ENCODE measurements at regions not wholly inside any gene's neighbourhood (a gene's known extent, or its start where the extent isn't known, plus 50 kb on each side); places are given as distances from the start of the nearest gene placed in this dataset.

DNA sequence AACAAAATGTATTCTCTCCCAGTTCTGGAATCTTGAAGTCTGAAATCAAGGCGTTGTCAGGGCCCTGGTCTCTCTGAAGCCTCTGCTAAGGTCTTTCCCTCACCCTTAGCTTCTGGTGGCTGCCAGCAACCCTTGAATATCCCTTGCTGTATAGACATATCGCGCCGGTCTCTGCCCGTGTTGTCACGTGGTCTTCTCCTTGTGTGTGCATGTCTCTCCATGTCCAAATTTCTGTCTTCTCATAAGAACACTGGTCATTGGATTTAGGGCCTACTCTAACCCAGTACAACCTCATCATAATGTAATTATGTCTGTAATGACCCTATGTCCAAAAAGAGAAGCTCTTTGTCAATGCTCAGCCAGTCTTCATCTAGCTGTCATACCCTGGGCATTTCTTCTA, 85.7 kb upstream of the ETS2 start:
- H3K4ac ChIP-seq (ENCODE audit: low read depth in 1 of 2, low read length in 2 of 2), result no peak overlapping the region
- no peak overlapping the region for H4K8ac ChIP-seq (ENCODE audit: low read length)
- 98% methylated on average over 6 of the region's 6 CpGs for WGBS
- no peak overlapping the region for H4K91ac ChIP-seq (ENCODE audit: low read length)
- H3K18ac ChIP-seq (ENCODE audit: low read depth in 1 of 2, low read length in 2 of 2), result no peak overlapping the region
- no peak overlapping the region for H3K14ac ChIP-seq (ENCODE audit: low read length in 2 of 2)
- no peaks in the 10 kb centered on the region for H3K4me1 ChIP-seq (ENCODE audit: control insufficient read depth, insufficient read depth, low read depth, low read length)
- H3K23ac ChIP-seq (ENCODE audit: low read length in 2 of 2), result no peak overlapping the region
- H3K27ac ChIP-seq (ENCODE audit: low read length, poor library complexity, severe bottlenecking), result no peak overlapping the region
- no peak overlapping the region for H2BK15ac ChIP-seq (ENCODE audit: low read depth, poor library complexity, severe bottlenecking)
- no peak overlapping the region for H3K9ac ChIP-seq (ENCODE audit: low read length)
- no peaks in the 10 kb centered on the region for H3K36me3 ChIP-seq (ENCODE audit: control insufficient read depth in 1 of 2, insufficient read depth in 2 of 2, low read depth in 1 of 2, low read length in 2 of 2)
- no peak overlapping the region for H2AFZ ChIP-seq (ENCODE audit: low read depth, low read length)
- H2BK12ac ChIP-seq (ENCODE audit: low read length in 2 of 2), result no peak overlapping the region
- H2BK120ac ChIP-seq (ENCODE audit: low read depth, low read length), result no peak overlapping the region
- no peak overlapping the region for H2BK5ac ChIP-seq (ENCODE audit: low read depth, low read length, poor library complexity, severe bottlenecking)
- H3K4me2 ChIP-seq (ENCODE audit: low read length, poor library complexity, severe bottlenecking), result no peak overlapping the region
- no peak overlapping the region for H2AK5ac ChIP-seq (ENCODE audit: low read length, severe bottlenecking)
- no peaks in the 10 kb centered on the region for H3K79me1 ChIP-seq (replicated peaks; ENCODE audit: low read length, poor library complexity, severe bottlenecking)
- DNase-seq, result no peak
- peaks cover 8% of the 10 kb centered on the region for H3K9me3 ChIP-seq (ENCODE audit: control insufficient read depth, low read length)
- H3K4me3 ChIP-seq (ENCODE audit: insufficient read depth in 1 of 2, low read depth in 1 of 2, low read length in 2 of 2), result no peak overlapping the region
- peaks cover 0 to 4% of the 10 kb centered on the region in 2 experiments for H3K27me3 ChIP-seq (ENCODE audit: control insufficient read depth in 1 of 2, insufficient read depth in 1 of 2, low read length in 2 of 2)

DNA sequence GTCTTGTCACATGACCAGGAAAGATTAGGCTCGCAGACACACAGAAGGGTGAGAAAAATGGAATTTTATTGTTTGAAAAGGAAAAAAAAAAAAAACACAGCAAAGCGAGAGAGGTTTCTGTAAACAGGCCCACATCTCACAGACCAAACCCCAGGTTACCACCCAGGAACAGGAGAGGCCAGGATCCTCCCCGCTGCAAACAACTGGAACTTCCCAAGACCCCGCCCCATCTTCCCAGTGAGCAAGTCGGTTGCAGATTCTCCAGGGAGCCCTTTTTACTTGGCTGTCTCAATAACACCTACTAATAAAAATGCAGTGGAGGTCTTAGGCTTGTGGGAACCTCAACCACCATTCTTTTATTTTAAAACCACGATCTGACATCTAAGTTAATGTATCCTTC, 84.7 kb upstream of the ETS2 start:
- Histone ChIP-seq H3K4me2 (ENCODE audit: low read length, poor library complexity, severe bottlenecking) (no peak overlapping the region), H2BK120ac (ENCODE audit: low read depth, low read length) (no peak overlapping the region), H3K79me1 (replicated peaks; ENCODE audit: low read length, poor library complexity, severe bottlenecking) (no peaks in the 10 kb centered on the region), H3K4me1 (ENCODE audit: control insufficient read depth, insufficient read depth, low read depth, low read length) (no peaks in the 10 kb centered on the region), H2BK12ac (ENCODE audit: low read length in 2 of 2) (no peak overlapping the region), H4K91ac (ENCODE audit: low read length) (no peak overlapping the region), H3K4ac (ENCODE audit: low read depth in 1 of 2, low read length in 2 of 2) (no peak overlapping the region), H3K36me3 (ENCODE audit: control insufficient read depth in 1 of 2, insufficient read depth in 2 of 2, low read depth in 1 of 2, low read length in 2 of 2) (no peaks in the 10 kb centered on the region), H3K9me3 (ENCODE audit: control insufficient read depth, low read length) (peaks cover 18% of the 10 kb centered on the region), H3K18ac (ENCODE audit: low read depth in 1 of 2, low read length in 2 of 2) (no peak overlapping the region), H3K27ac (ENCODE audit: low read length, poor library complexity, severe bottlenecking) (no peak overlapping the region), H4K8ac (ENCODE audit: low read length) (no peak overlapping the region), H2AFZ (ENCODE audit: low read depth, low read length) (no peak overlapping the region), H2AK5ac (ENCODE audit: low read length, severe bottlenecking) (no peak overlapping the region), H3K9ac (ENCODE audit: low read length) (no peak overlapping the region), H3K27me3 (ENCODE audit: control insufficient read depth in 1 of 2, insufficient read depth in 1 of 2, low read length in 2 of 2) (peaks cover 0 to 4% of the 10 kb centered on the region in 2 experiments), H3K23ac (ENCODE audit: low read length in 2 of 2) (no peak overlapping the region), H3K14ac (ENCODE audit: low read length in 2 of 2) (no peak overlapping the region), H3K4me3 (ENCODE audit: insufficient read depth in 1 of 2, low read depth in 1 of 2, low read length in 2 of 2) (no peak overlapping the region), H2BK15ac (ENCODE audit: low read depth, poor library complexity, severe bottlenecking) (no peak overlapping the region), H2BK5ac (ENCODE audit: low read depth, low read length, poor library complexity, severe bottlenecking) (no peak overlapping the region)
- DNase-seq, result no peak
- WGBS, result 91% methylated on average over 5 of the region's 6 CpGs

GRCh38 chr21:38721958-38722357, 83.8 kb upstream of the ETS2 start:
- Histone ChIP-seq H2AFZ (ENCODE audit: low read depth, low read length) (no peak overlapping the region), H2BK5ac (ENCODE audit: low read depth, low read length, poor library complexity, severe bottlenecking) (no peak overlapping the region), H2BK15ac (ENCODE audit: low read depth, poor library complexity, severe bottlenecking) (peak overlapping the region; percentile 36), H3K27ac (ENCODE audit: low read length, poor library complexity, severe bottlenecking) (no peak overlapping the region), H3K79me1 (replicated peaks; ENCODE audit: low read length, poor library complexity, severe bottlenecking) (no peaks in the 10 kb centered on the region), H3K9me3 (ENCODE audit: control insufficient read depth, low read length) (peaks cover 22% of the 10 kb centered on the region), H3K14ac (ENCODE audit: low read length in 2 of 2) (peak overlapping the region in 1 of 2 experiments; percentile 36), H2BK12ac (ENCODE audit: low read length in 2 of 2) (peak overlapping the region in 1 of 2 experiments; percentile 77), H3K9ac (ENCODE audit: low read length) (no peak overlapping the region), H2BK120ac (ENCODE audit: low read depth, low read length) (no peak overlapping the region), H3K36me3 (ENCODE audit: control insufficient read depth in 1 of 2, insufficient read depth in 2 of 2, low read depth in 1 of 2, low read length in 2 of 2) (no peaks in the 10 kb centered on the region), H3K18ac (ENCODE audit: low read depth in 1 of 2, low read length in 2 of 2) (peak overlapping the region in 1 of 2 experiments; percentile 2), H4K91ac (ENCODE audit: low read length) (no peak overlapping the region), H3K4me1 (ENCODE audit: control insufficient read depth, insufficient read depth, low read depth, low read length) (no peaks in the 10 kb centered on the region), H3K4me2 (ENCODE audit: low read length, poor library complexity, severe bottlenecking) (no peak overlapping the region), H3K4me3 (ENCODE audit: insufficient read depth in 1 of 2, low read depth in 1 of 2, low read length in 2 of 2) (no peak overlapping the region), H3K4ac (ENCODE audit: low read depth in 1 of 2, low read length in 2 of 2) (no peak overlapping the region), H4K8ac (ENCODE audit: low read length) (no peak overlapping the region), H3K23ac (ENCODE audit: low read length in 2 of 2) (no peak overlapping the region), H3K27me3 (ENCODE audit: control insufficient read depth in 1 of 2, insufficient read depth in 1 of 2, low read length in 2 of 2) (peaks cover 0 to 4% of the 10 kb centered on the region in 2 experiments), H2AK5ac (ENCODE audit: low read length, severe bottlenecking) (no peak overlapping the region)
- DNase-seq, result peak; percentile 57
- WGBS, result 59% methylated on average over 6 of the region's 6 CpGs

- no peak overlapping the region for H4K8ac ChIP-seq (ENCODE audit: low read length)
- WGBS, result 85% methylated on average over 3 of the region's 5 CpGs
These were observed 80.3 kb upstream of the ETS2 start for GRCh38 chr21:38725196-38726157.

More at GRCh38 chr21:38725196-38726157, 80.3 kb upstream of the ETS2 start:
- no peak for DNase-seq
- H3K4me1 ChIP-seq (ENCODE audit: control insufficient read depth, insufficient read depth, low read depth, low read length), result peaks cover 3% of the 10 kb centered on the region
- no peak overlapping the region for H3K14ac ChIP-seq (ENCODE audit: low read length in 2 of 2)
- H3K4ac ChIP-seq (ENCODE audit: low read depth in 1 of 2, low read length in 2 of 2), result no peak overlapping the region
- H3K79me1 ChIP-seq (replicated peaks; ENCODE audit: low read length, poor library complexity, severe bottlenecking), result no peaks in the 10 kb centered on the region
- H3K36me3 ChIP-seq (ENCODE audit: control insufficient read depth in 1 of 2, insufficient read depth in 2 of 2, low read depth in 1 of 2, low read length in 2 of 2), result no peaks in the 10 kb centered on the region
- no peaks in the 10 kb centered on the region for H3K27me3 ChIP-seq (ENCODE audit: control insufficient read depth in 1 of 2, insufficient read depth in 1 of 2, low read length in 2 of 2)
- no peak overlapping the region for H3K9ac ChIP-seq (ENCODE audit: low read length)
- H2BK12ac ChIP-seq (ENCODE audit: low read length in 2 of 2), result no peak overlapping the region
- no peak overlapping the region for H3K18ac ChIP-seq (ENCODE audit: low read depth in 1 of 2, low read length in 2 of 2)
- H2AFZ ChIP-seq (ENCODE audit: low read depth, low read length), result no peak overlapping the region
- no peak overlapping the region for H3K4me3 ChIP-seq (ENCODE audit: insufficient read depth in 1 of 2, low read depth in 1 of 2, low read length in 2 of 2)
- no peak overlapping the region for H4K91ac ChIP-seq (ENCODE audit: low read length)
- no peak overlapping the region for H2BK5ac ChIP-seq (ENCODE audit: low read depth, low read length, poor library complexity, severe bottlenecking)
- H3K4me2 ChIP-seq (ENCODE audit: low read length, poor library complexity, severe bottlenecking), result no peak overlapping the region
- H2AK5ac ChIP-seq (ENCODE audit: low read length, severe bottlenecking), result no peak overlapping the region
- H2BK15ac ChIP-seq (ENCODE audit: low read depth, poor library complexity, severe bottlenecking), result no peak overlapping the region
- H2BK120ac ChIP-seq (ENCODE audit: low read depth, low read length), result no peak overlapping the region
- peaks cover 22% of the 10 kb centered on the region for H3K9me3 ChIP-seq (ENCODE audit: control insufficient read depth, low read length)
- H3K27ac ChIP-seq (ENCODE audit: low read length, poor library complexity, severe bottlenecking), result no peak overlapping the region
- H3K23ac ChIP-seq (ENCODE audit: low read length in 2 of 2), result no peak overlapping the region

All from mesenchymal stem cell (in vitro differentiated cells and primary cell).